Gastroesophageal sphincter (tissue), 3 donors: ENCODE measurements at regions not wholly inside any gene's neighbourhood (a gene's known extent, or its start where the extent isn't known, plus 50 kb on each side); places are given as distances from the start of the nearest gene placed in this dataset.

Experiments used
- CTCF ChIP-seq, 4 experiments: fragments of 200-600 bp in 2 of 4; fragments of 450-650 bp in 2 of 4; sonication (generic) in 1 of 4; IDR thresholded peaks; one replicate each; pipeline ENCODE4 v1.5.1; 2017 to 2019; ENCODE audit warnings: antibody characterized with exemption in 4 of 4, mild to moderate bottlenecking in 2 of 4, moderate library complexity in 2 of 4
- POLR2A ChIP-seq, 2 donors: fragments of 450-650 bp; IDR thresholded peaks; one replicate each; pipeline ENCODE4 v1.6.1; 2017; ENCODE audit warnings: antibody characterized with exemption in 2 of 2, mild to moderate bottlenecking in 2 of 2, moderate library complexity in 1 of 2

- TF ChIP-seq POLR2A (IDR thresholded peaks at IDR 0.05) (no peak), CTCF (IDR thresholded peaks at IDR 0.05) (no peak)
Observed at GRCh38 chr2:18428516-18428915, 131.9 kb downstream of the RDH14 start.
